Stimulated activated CD8-positive, alpha-beta memory T cell treated with anti-CD3 and anti-CD28 coated beads, Interleukin-7, amount 100 ng/mL, for 4 hours (primary cell): ENCODE measurements at regions not wholly inside any gene's neighbourhood (a gene's known extent, or its start where the extent isn't known, plus 50 kb on each side); places are given as distances from the start of the nearest gene placed in this dataset.
"Not testable (repeated sequence)": the region's sequence is repeated elsewhere in the genome, so short reads cannot be mapped to it uniquely, and the experiment has no call there.

Source experiments
- DNase-seq, 2 donors: peaks; one replicate each; pipeline ENCODE4 v3.0.0-alpha.2; 2020; ENCODE audit warnings: low read depth in 2 of 2

DNA sequence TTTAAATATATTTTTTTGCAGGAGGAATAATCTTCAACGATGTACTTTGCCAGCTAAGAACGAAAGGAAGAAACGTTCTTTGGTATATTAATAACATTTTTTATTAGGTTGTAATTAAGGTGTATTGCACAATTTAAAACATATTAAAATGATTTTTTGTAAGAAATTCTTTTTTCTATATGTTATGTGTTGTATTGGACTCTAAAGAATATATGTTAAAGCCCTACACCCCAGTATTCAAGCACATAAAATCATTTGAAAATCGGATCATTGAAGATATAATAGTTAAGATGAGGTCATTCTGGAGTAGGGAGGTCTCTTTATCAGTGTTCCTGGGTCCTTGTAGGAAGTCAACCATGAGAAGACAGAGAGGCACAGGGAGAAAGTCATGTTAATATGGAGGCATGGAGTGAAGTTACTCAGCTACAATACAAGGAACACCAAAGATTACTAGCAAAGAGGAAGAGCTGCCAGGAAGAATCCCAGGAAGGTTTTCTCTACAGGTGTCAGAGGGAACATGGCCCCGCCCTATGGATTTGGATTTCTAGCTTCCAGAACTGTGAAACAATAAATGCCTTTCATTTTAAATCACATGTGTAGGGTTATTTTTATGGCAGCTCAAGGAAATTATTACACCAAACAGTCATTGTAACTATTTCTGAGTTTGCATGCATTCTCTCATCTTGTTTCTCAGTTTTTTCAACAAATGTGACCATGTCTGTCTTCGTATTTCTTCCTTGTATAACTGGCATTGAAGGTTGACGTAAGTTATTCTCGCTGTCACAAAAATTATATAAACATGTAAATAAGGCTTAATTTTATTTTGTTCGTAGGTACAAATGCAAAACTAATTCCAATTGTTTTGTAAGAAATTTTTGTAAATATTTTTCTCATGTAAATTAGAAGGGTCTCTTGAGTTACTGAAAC, 75.4 kb upstream of the VPREB1 start:
- DNase-seq, result no peak

DNA sequence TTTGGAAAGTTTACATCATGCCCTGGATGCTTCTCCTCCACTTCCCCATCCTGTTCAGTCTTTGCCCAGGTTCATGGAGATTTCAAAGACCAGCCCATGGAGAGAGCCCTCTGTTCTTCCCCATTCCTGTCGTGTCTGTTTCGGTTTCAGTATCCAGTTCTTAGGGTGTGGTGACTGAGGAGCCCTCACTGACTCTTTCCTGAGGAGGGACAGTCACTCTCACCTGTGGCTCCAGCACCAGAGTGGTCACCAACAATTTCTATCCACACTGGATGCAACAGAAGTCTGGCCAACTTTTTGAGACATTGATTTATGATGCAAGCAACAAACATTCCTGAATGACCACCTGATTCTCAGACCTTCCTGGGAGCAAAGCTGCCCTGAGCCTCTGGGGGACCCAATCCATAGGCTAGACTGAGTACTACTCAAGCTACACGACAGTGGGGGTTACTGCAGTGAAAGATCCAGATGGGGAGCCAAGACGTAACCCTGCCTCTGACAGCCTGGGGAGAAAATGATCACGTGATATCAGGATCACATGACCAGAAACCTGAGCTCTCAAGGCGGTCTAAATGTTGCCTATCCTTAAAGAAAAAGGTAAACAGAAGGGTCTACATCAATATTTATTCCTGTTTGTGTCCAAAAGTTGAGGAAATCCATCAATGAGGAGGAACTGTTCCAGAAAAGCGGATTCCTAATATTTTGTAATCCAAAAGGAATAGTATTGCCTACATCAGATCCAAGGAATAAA, 76.2 kb upstream of the VPREB1 start:
- DNase-seq, result no peak

DNA sequence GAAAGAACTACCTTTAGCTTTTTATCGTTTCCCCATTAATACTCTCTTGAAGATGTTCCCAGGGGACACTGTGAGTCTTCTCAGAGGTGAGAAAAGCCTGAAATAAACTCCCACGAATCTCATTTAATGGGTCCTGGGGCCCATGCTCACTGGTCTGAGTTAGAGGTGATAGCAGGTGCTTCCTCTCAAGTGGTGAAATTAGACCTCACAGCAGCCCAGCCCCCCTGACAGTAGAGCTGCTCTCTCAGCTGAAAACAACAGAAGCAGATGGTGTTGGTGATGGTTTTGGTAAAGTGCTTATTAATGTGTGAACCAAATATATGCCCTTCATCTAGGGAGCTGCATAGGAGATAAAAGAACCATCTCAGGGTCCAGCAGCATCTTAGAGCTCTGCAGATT, 76.8 kb upstream of the VPREB1 start:
- DNase-seq, result no peak

DNA sequence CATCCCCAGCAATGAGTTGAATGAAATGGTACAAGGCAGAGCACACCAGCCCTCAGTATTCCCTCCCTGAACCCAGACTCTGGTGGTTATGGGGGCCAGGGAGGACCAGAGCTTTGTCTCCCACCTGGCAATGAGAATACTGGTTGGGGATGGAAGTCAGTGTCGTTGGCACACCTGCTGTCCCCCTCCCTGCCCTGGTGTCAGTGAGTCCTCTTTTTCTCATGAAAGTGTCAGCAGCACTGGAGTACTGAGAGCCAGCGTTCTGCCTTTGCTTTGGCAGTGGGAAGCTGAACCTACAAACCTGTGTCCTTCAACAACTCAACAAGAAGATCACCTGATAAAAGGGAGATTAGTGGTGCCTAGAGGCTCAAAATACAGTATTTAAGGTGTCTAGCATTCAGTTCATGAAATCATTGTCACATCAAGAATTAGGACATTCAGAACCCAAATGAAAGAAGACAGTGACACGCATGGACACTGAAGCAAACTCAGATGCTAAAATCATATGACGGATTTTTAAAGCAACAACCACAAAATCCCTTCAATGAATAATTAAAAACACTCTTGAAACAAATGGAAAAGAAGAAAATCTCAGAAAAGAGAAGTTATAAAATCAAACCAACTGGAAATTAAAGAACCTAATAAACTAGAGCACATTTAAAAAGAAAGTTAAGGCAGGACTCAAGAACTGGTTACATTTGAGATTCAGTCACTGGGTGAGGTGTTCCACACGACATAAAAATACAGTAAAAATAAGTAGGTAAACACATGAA, 77.5 kb upstream of the VPREB1 start:
- DNase-seq, result no peak

DNA sequence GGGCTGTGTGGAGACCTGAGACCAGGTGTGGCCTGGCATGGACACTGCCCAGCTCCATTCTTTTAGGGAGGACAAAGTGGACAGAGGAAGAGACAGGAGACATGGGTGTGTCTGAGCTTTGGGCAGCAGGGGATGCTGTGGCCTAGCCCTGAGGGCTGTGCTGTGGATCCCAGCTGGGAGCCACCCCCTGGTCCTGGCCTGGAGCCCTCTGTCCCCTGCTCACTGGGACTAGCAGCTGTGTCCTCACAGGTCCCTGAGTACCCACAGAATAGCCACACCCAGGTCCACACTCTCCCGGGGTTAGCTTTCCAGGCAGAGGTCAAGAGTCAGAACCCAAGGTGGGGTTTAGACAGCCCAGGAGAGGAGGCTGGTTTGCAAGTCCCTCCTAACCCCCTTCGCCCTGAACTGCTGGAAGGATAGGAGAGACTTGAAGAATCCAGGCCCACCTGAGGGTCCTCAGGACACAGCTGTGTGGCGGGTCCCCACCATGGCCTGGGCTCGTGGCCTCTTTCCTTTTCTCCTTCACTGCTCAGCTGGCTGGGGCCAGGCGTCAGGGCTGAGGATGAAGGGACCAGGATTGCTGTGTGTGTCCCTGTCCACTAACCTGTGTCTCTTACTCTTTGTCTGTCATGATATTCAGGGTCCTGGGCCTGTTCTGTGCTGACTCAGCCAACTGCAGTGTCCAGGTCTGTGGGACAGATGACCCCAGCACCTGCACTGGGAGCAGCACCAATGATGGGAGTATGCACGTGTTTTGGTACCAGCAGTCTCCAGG, 78.5 kb upstream of the VPREB1 start:
- DNase-seq, result no peak

DNA sequence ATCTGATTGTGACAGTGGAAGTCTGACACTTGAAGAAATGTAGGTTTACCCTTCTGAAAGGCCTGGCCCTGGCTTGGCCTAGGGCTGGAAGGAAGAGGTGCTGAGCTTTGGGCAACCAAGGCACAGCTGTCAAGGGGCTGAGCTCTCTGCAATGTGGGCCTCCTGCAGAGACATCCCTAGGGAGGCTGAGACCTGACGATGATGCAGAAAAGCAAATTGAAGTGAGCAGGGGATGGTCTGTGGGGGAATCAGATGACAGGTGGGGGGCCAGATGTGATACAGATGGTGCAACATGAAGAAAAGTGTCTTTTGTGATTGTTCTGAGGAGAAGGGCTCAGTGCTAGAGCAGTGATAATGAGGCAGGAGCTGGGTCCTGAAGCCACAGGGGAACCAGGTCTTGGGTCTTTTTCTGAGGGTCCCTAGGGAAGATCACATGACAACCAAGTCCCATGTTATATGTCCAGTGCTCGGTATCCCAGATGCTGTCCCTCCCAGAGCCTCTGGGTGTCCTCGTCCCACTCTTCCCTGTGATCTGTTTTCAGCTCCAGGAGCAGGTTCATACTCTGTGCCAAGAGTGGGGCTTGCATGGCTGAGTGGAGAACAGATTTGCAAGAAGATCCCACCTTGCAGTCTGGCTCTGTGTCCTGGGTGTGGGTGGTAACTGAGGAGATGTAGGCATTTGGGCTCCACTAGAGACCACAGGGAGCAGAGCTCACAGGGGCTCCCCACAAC, 79.9 kb upstream of the VPREB1 start:
- no peak for DNase-seq

DNA sequence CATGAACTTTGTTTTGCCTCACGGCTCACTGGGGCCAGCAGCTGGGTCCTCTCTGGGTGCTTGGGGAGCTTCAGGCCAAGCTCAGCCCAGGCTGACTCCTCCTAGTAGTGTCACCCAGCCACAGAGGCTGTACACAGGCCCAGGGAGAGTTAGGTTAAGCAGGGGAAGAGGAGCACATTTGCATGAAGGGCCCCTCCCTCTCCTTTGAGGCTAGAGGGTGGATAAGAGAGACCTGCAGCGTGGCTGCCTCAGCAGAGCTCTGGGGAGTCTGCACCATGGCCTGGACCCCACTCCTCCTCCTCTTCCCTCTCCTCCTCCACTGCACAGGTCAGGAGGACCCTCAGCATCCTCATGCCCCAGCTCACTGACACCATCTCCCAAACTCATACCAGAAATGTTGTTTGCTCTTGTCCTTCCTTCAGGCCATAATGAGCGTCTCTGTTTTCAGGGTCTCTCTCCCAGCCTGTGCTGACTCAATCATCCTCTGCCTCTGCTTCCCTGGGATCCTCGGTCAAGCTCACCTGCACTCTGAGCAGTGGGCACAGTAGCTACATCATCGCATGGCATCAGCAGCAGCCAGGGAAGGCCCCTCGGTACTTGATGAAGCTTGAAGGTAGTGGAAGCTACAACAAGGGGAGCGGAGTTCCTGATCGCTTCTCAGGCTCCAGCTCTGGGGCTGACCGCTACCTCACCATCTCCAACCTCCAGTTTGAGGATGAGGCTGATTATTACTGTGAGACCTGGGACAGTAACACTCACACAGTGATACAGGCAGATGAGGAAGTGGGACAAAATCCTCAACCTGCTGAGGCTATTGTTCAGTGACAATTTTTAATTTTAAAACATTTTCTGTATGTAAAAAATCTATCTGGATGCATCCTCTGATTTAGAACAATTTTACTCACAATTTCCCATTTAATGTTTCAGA, 82.4 kb upstream of the VPREB1 start:
- no peak for DNase-seq

DNA sequence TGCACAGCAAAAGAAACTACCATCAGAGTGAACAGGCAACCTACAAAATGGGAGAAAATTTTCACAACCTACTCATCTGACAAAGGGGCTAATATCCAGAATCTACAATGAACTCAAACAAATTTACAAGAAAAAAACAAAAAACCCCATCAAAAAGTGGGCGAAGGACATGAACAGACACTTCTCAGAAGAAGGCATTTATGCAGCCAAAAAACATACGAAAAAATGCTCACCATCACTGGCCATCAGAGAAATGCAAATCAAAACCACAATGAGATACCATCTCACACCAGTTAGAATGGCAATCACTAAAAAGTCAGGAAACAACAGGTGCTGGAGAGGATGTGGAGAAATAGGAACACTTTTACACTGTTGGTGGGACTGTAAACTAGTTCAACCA, 83.8 kb upstream of the VPREB1 start:
- DNase-seq, result not testable (repeated sequence)

DNA sequence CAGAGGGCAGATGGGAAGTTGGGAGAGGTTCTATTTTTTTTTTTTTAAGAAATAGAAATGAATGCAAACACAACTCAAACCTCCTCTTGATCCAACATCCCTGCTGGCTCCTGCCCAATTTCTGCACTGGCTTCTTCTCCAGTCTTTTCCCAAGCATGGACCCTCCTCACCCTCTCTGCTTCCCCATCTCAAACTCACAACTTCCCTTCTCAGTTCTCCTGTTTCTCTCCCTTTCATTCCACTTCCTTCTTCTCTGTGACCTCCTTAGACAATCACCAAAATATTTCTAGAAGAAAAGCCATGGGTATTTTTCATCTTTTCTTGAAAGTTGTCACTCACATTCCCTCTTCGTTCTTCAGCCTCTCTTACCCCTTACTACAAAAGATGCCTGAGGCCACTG, 85.2 kb upstream of the VPREB1 start:
- no peak for DNase-seq

DNA sequence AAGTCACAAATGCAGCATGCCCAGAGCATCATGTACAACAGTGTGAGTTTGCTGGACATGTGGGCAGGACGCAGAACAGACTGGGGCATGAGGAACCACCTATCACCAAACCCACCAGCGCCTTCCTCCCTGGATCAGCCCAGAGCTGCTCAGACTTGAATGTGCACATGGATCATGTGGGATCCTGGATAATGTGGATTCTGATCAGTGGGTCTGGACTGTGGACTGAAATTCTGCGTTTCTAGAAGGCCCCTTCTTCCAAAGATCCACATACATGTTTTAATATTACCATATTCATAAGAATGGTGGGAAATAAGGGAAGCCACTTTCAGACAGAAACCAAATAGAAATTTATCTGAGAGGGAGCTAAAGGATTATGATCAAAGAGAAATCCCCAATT, 85.6 kb upstream of the VPREB1 start:
- no peak for DNase-seq

DNA sequence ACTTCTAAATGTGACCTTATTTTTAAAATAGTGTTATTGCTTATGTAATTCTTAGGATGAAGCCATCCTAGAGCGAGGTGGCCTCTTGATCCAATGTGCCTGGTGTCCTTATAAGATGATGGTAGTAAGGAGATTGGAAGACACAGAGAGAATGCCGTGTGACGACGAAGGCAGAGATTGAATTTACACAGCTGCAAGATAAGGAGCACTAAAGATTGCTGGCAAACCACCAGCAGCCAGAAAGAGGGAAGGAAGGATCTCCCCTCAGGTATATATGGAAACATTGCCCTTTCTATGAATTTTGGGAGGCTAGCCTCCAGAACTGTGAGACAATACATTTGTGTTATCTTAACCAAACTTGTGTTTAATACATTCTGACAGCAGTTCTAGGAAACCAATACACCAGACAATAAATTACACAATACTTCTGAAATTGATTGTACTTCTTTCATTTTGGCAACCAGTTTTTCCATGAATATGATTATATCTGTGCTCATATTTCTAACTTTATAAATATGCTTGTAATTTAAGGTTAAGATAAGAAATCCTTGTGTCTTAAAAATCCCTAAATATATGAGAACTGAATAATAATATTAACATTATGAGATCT, 86.3 kb upstream of the VPREB1 start:
- DNase-seq, result no peak

DNA sequence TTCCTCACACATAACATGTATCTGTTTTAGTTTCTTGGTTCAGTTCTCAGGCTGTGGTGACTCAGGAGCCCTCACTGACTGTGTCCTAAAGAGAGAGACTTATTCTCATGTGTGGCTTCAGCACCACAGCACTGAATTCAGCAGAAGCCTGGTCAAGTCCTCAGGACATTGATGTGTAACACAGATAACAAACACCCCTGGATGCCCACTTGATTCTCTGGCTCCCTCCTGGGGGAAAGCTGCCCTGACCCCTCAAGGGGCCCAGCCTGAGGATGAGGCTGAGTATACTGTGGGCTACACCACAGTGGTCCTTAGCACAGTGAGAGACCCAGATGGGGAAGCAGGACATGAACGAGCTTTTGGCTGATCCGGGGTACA, 87.2 kb upstream of the VPREB1 start:
- DNase-seq, result no peak

DNA sequence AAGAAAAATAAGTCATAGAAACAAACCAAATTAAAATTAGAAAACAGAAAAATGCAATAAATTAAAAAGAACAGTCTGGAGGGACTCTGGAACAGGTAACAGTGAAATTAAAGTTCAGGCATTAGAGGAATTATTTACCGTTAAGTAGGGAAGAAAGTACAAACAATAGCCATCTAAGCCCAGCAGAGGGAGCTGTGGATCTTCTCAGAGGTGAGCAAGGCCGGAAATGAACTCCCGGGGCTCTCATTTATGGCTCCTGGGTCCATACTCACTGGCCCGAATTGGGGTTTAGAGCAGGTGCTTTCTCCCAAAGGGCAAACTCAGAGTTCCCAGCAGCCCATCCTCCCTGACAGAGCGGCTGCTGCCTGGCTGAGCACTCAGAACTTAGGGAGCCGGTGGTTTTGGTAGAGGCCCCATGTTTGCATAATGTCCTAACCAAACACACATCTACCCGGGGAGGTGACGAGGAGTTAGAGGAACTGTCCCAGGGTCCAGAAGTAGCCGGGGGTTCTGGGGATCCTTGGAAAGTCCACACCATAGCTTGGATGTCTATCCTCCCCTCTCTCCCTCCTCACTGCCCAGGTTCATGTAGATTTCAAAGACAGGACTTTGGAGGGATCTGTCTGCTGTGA, 87.8 kb upstream of the VPREB1 start:
- peak; percentile 12 to 39 for DNase-seq

DNA sequence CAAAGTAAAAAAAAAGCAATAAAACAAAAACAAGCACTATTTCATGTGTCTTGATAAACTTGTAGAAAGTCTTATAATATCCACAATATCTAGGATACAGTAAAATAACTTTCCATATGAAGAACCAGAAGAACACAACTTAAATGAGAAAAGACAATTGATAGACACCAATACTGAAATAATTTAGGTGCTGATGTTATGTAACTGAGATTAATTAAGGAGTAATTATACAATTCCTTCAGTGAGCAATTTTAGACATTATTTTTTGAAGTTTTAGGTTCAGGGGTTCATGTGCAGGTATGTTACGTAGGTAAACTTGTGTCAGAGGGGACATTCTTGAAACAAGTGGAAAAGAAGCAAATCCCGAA, 88.3 kb upstream of the VPREB1 start:
- DNase-seq, result no peak

DNA sequence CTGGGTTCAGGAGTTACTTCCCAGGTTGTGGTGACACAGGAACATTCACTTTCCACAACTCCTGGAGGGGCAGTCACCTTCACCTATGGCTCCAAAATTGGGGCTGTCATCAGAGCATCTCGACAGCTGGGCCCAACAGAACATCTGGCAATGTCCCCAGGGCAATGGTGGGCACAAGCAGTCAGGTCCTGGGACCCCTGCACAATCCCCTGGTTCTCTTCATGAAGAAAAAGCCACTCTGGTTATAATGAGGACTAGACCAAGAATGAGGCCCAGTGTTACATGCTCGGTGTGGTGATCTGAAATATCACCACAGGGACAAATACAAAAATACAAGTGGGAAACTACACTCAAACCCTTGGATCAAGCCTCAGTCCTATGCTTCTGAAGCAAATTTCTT, 89.0 kb upstream of the VPREB1 start:
- DNase-seq, result no peak

DNA sequence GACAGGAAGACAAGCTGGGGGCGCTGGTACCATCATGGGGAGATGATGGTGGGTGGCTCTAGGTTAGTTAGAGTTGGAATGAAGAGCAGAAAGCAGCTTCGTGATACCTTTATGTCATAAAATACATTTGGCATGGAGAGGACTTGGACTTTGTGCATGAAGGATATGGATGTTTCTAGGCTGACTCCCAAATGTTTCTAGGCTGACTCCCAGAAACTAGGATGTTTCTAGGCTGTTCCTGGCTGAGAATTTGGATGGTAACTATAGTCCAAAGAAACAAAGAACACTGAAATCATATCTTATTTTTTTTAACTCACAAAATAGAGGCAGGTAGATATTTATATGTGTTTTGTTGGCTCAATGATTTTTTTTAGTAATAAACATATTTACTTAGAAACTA, 89.4 kb upstream of the VPREB1 start:
- no peak for DNase-seq

DNA sequence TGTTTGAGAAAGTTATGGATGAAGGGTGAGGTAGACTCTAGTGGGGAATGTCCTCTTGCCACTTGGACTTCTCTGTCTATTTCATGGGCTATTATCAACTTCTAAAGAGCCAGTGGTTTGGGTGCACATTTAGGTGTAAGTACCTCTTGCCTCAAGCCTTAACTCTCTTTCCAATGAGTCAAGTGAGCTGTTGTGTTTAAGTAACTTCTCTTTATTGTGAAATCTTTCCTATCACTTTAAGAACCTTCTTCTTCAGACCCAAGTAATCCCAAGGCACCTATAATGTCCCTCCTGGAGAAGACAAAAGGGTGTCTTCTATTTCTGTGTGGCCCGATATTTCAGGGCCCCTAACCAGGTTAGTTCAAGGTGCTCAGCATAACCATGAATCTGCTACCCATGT, 90.5 kb upstream of the VPREB1 start:
- no peak for DNase-seq

DNA sequence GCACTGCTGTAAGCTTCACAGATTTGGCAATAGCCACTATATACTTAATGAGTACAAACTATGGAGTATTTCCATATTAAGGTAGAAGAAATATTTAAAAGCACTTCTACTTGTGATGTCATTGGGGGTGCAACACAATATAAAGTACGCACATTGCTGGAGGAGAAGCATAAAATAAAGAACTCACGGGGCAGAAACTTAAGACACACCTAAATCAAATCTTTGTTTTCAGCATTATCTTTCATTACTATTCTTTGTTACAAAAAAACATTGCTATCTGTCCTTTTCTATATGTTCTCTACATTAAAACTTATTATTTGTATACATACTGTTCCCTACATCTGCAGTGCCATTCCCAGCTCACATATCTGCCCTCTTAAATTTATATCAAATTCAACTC, 93.3 kb upstream of the VPREB1 start:
- DNase-seq, result no peak

DNA sequence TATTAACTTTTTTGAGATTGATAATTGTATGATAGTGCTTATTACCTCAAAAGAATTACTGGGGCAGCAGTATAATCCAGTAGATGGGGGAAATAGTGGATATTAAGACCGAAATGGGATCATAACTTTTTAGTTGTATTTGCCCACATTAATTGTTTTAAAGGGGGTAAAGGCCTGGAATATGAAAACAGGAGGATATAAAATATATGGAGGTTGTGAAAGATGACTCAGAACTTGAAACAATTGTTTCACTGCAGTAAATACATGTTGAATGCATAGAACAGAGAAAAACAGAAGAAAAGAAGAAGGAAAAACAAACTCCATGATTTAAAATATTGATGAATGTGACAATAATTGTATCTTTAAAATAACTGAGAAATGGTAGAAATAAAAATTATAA, 94.1 kb upstream of the VPREB1 start:
- no peak for DNase-seq
